ENCODE measurements at regions not wholly inside any gene's neighbourhood (a gene's known extent, or its start where the extent isn't known, plus 50 kb on each side); places are given as distances from the start of the nearest gene placed in this dataset.

- no peak for DNase-seq
Measured at GRCh38 chr16:54657709-54658102, 273.0 kb upstream of the IRX5 start.

- no peak for DNase-seq
Measured at GRCh38 chr16:54657058-54657708, 273.5 kb upstream of the IRX5 start.

- peak in 1 of 2 donors; percentile 1 for DNase-seq
Measured at GRCh38 chr16:54655121-54655590, 275.5 kb upstream of the IRX5 start.

GRCh38 chr16:54654429-54654828 is 276.2 kb upstream of the IRX5 start:
- DNase-seq, result no peak

- DNase-seq, result no peak
Measured at GRCh38 chr16:54652201-54652770, 278.4 kb upstream of the IRX5 start.

- no peak for DNase-seq
Measured at GRCh38 chr16:54651440-54652195, 279.0 kb upstream of the IRX5 start.

- no peak for DNase-seq
Measured at GRCh38 chr16:54649876-54650275, 280.8 kb upstream of the IRX5 start.

GRCh38 chr16:54648575-54648974 is 282.1 kb upstream of the IRX5 start:
- DNase-seq, result no peak

- DNase-seq, result no peak
Measured at GRCh38 chr16:54647725-54648221, 282.9 kb upstream of the IRX5 start.

GRCh38 chr16:54647216-54647615 is 283.4 kb upstream of the IRX5 start:
- no peak for DNase-seq

- DNase-seq, result no peak
Measured at GRCh38 chr16:54645345-54645744, 285.3 kb upstream of the IRX5 start.

GRCh38 chr16:54636221-54636793 is 294.4 kb upstream of the IRX5 start:
- DNase-seq, result no peak

GRCh38 chr16:54633943-54634362 is 296.7 kb upstream of the IRX5 start:
- peak in 1 of 2 donors; percentile 1 for DNase-seq

GRCh38 chr16:54632322-54633220 is 298.1 kb upstream of the IRX5 start:
- no peak for DNase-seq

GRCh38 chr16:54631782-54632181 is 298.9 kb upstream of the IRX5 start:
- DNase-seq, result no peak

- DNase-seq, result no peak
Measured at GRCh38 chr16:54630284-54630967, 300.2 kb upstream of the IRX5 start.

GRCh38 chr16:54628796-54629625 is 301.7 kb upstream of the IRX5 start:
- no peak for DNase-seq

- no peak for DNase-seq
Measured at GRCh38 chr16:54627616-54628015, 303.0 kb upstream of the IRX5 start.

GRCh38 chr16:54623636-54624035 is 307.0 kb upstream of the IRX5 start:
- DNase-seq, result no peak

- no peak for DNase-seq
Measured at GRCh38 chr16:54620197-54620596, 310.5 kb upstream of the IRX5 start.

GRCh38 chr16:54616610-54617009 is 314.1 kb upstream of the IRX5 start:
- no peak for DNase-seq
